ENCODE measurements at regions not wholly inside any gene's neighbourhood (a gene's known extent, or its start where the extent isn't known, plus 50 kb on each side); places are given as distances from the start of the nearest gene placed in this dataset.

GRCh38 chr6:19752746-19753145, 84.4 kb upstream of the ID4 start:
- TF ChIP-seq, protein P1, sequence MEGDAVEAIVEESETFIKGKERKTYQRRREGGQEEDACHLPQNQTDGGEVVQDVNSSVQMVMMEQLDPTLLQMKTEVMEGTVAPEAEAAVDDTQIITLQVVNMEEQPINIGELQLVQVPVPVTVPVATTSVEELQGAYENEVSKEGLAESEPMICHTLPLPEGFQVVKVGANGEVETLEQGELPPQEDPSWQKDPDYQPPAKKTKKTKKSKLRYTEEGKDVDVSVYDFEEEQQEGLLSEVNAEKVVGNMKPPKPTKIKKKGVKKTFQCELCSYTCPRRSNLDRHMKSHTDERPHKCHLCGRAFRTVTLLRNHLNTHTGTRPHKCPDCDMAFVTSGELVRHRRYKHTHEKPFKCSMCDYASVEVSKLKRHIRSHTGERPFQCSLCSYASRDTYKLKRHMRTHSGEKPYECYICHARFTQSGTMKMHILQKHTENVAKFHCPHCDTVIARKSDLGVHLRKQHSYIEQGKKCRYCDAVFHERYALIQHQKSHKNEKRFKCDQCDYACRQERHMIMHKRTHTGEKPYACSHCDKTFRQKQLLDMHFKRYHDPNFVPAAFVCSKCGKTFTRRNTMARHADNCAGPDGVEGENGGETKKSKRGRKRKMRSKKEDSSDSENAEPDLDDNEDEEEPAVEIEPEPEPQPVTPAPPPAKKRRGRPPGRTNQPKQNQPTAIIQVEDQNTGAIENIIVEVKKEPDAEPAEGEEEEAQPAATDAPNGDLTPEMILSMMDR (IDR thresholded peaks at IDR 0.05) = no peak
- TF ChIP-seq POLR2A (IDR thresholded peaks at IDR 0.05) = no peak
- TF ChIP-seq POLR2AphosphoS5 (IDR thresholded peaks at IDR 0.05) = no peak
- no peak for TF ChIP-seq EP300 (IDR thresholded peaks at IDR 0.05)

Measured in sigmoid colon (tissue), 4 donors.